DLD1 (cell line): ENCODE measurements at regions not wholly inside any gene's neighbourhood (a gene's known extent, or its start where the extent isn't known, plus 50 kb on each side); places are given as distances from the start of the nearest gene placed in this dataset.

ENCODE experiments used
- in situ Hi-C: cut with HindIII; loops from 2 replicates; pipeline ENCODE4 v1.10.0; 2017; ENCODE audit warnings: low sequenced_read_pairs

GRCh38 chr2:120912101-120912985, 176.7 kb downstream of the GLI2 start:
- in situ Hi-C loops = no loop called here

- in situ Hi-C loops = no loop called here
Measured at GRCh38 chr2:120913972-120914838, 178.5 kb downstream of the GLI2 start.

GRCh38 chr2:120914839-120915521, 179.3 kb downstream of the GLI2 start:
- in situ Hi-C loops = no loop called here

GRCh38 chr2:120915670-120916069, 180.0 kb downstream of the GLI2 start:
- in situ Hi-C loops = no loop called here

GRCh38 chr2:120916446-120916845, 180.8 kb downstream of the GLI2 start:
- in situ Hi-C loops = no loop called here

- in situ Hi-C loops = no loop called here
Measured at GRCh38 chr2:120917886-120918285, 182.2 kb downstream of the GLI2 start.

- in situ Hi-C loops = no loop called here
Measured at GRCh38 chr2:120919216-120919615, 183.5 kb downstream of the GLI2 start.

GRCh38 chr2:120919771-120920453, 184.2 kb downstream of the GLI2 start:
- in situ Hi-C loops = no loop called here

- in situ Hi-C loops = no loop called here
Measured at GRCh38 chr2:120920454-120921148, 184.9 kb downstream of the GLI2 start.

- in situ Hi-C loops = no loop called here
Measured at GRCh38 chr2:120921457-120921856, 185.8 kb downstream of the GLI2 start.

- in situ Hi-C loops = no loop called here
Measured at GRCh38 chr2:120922571-120923332, 187.1 kb downstream of the GLI2 start.

- in situ Hi-C loops = no loop called here
Measured at GRCh38 chr2:120923426-120923825, 187.8 kb downstream of the GLI2 start.

- in situ Hi-C loops = no loop called here
Measured at GRCh38 chr2:120924924-120925323, 189.3 kb downstream of the GLI2 start.

GRCh38 chr2:120926463-120927264, 191.0 kb downstream of the GLI2 start:
- in situ Hi-C loops = no loop called here

GRCh38 chr2:120927265-120927628, 191.6 kb downstream of the GLI2 start:
- in situ Hi-C loops = no loop called here

GRCh38 chr2:120929829-120930228, 194.2 kb downstream of the GLI2 start:
- in situ Hi-C loops = no loop called here

- in situ Hi-C loops = no loop called here
Measured at GRCh38 chr2:120930236-120930635, 194.6 kb downstream of the GLI2 start.

GRCh38 chr2:120930864-120931263, 195.2 kb downstream of the GLI2 start:
- in situ Hi-C loops = no loop called here

GRCh38 chr2:120932472-120932871, 196.8 kb downstream of the GLI2 start:
- in situ Hi-C loops = no loop called here
